ENCODE measurements at regions not wholly inside any gene's neighbourhood (a gene's known extent, or its start where the extent isn't known, plus 50 kb on each side); places are given as distances from the start of the nearest gene placed in this dataset.
"Not testable (repeated sequence)": the region's sequence is repeated elsewhere in the genome, so short reads cannot be mapped to it uniquely, and the experiment has no call there.

- intact Hi-C loops (cut with micrococcal nuclease; ENCODE audit: unreplicated experiment); H3K27ac ChIP-seq (ENCODE audit: low read depth, low read length, poor library complexity, severe bottlenecking); CTCF ChIA-PET; H3K4me1 ChIP-seq (ENCODE audit: insufficient read depth, low read length, poor library complexity, severe bottlenecking); H3K36me3 ChIP-seq (ENCODE audit: insufficient read depth, low read length, poor library complexity, severe bottlenecking); BruUV-seq (replicated peaks); DNase-seq (ENCODE audit: low spot score); H3K27me3 ChIP-seq (replicated peaks; ENCODE audit: insufficient read depth, low read depth, low read length, poor library complexity); H3K9me3 ChIP-seq (ENCODE audit: low read depth, low read length, poor library complexity, severe bottlenecking); H3K4me3 ChIP-seq (ENCODE audit: low read depth, low read length, poor library complexity, severe bottlenecking); POLR2A ChIA-PET (ENCODE audit: low non-redundant PET): not testable (repeated sequence)
These were observed 64.0 kb upstream of the SSTR4 start for GRCh38 chr20:22971077-22971476.

- Histone ChIP-seq H3K4me1 (ENCODE audit: insufficient read depth, low read length, poor library complexity, severe bottlenecking) (no peaks in the 10 kb centered on the region), H3K27ac (ENCODE audit: low read depth, low read length, poor library complexity, severe bottlenecking) (no peak overlapping the region), H3K36me3 (ENCODE audit: insufficient read depth, low read length, poor library complexity, severe bottlenecking) (no peaks in the 10 kb centered on the region), H3K27me3 (replicated peaks; ENCODE audit: insufficient read depth, low read depth, low read length, poor library complexity) (peaks cover 8% of the 10 kb centered on the region), H3K9me3 (ENCODE audit: low read depth, low read length, poor library complexity, severe bottlenecking) (no peaks in the 10 kb centered on the region), H3K4me3 (ENCODE audit: low read depth, low read length, poor library complexity, severe bottlenecking) (no peak overlapping the region)
- ChIA-PET POLR2A (ENCODE audit: low non-redundant PET) (no interaction called here), CTCF (no interaction called here)
- no TSS peak for BruUV-seq (replicated peaks)
- intact Hi-C loops (cut with micrococcal nuclease; ENCODE audit: unreplicated experiment): no loop called here
- TF ChIP-seq EZH2 (IDR thresholded peaks at IDR 0.05; ENCODE audit: borderline replicate concordance, low read depth, low read length, poor library complexity, severe bottlenecking) (no peak), CTCF (conservative IDR thresholded peaks at IDR 0.05; ENCODE audit: low read depth, low read length) (peak; percentile 44)
- DNase-seq (ENCODE audit: low spot score): peak; percentile 5
These were observed 60.8 kb upstream of the SSTR4 start for GRCh38 chr20:22974354-22974753.

- no peak overlapping the region for H3K27ac ChIP-seq (ENCODE audit: low read depth, low read length, poor library complexity, severe bottlenecking)
- peaks cover 12% of the 10 kb centered on the region for H3K27me3 ChIP-seq (replicated peaks; ENCODE audit: insufficient read depth, low read depth, low read length, poor library complexity)
- H3K36me3 ChIP-seq (ENCODE audit: insufficient read depth, low read length, poor library complexity, severe bottlenecking): no peaks in the 10 kb centered on the region
- intact Hi-C loops (cut with micrococcal nuclease; ENCODE audit: unreplicated experiment): no loop called here
- DNase-seq (ENCODE audit: low spot score): no peak
- no peaks in the 10 kb centered on the region for H3K9me3 ChIP-seq (ENCODE audit: low read depth, low read length, poor library complexity, severe bottlenecking)
- no peak for TF ChIP-seq EZH2 (IDR thresholded peaks at IDR 0.05; ENCODE audit: borderline replicate concordance, low read depth, low read length, poor library complexity, severe bottlenecking)
- TF ChIP-seq CTCF (conservative IDR thresholded peaks at IDR 0.05; ENCODE audit: low read depth, low read length): no peak
- no peaks in the 10 kb centered on the region for H3K4me1 ChIP-seq (ENCODE audit: insufficient read depth, low read length, poor library complexity, severe bottlenecking)
- H3K4me3 ChIP-seq (ENCODE audit: low read depth, low read length, poor library complexity, severe bottlenecking): no peak overlapping the region
- no TSS peak for BruUV-seq (replicated peaks)
- CTCF ChIA-PET: no interaction called here
- POLR2A ChIA-PET (ENCODE audit: low non-redundant PET): no interaction called here
These were observed 57.9 kb upstream of the SSTR4 start for GRCh38 chr20:22977047-22977785.

GRCh38 chr20:22984008-22984407, 51.1 kb upstream of the SSTR4 start:
- H3K4me3 ChIP-seq (ENCODE audit: low read depth, low read length, poor library complexity, severe bottlenecking): no peak overlapping the region
- no TSS peak for BruUV-seq (replicated peaks)

More at GRCh38 chr20:22984008-22984407, 51.1 kb upstream of the SSTR4 start:
- Histone ChIP-seq H3K27ac (ENCODE audit: low read depth, low read length, poor library complexity, severe bottlenecking) (no peak overlapping the region), H3K9me3 (ENCODE audit: low read depth, low read length, poor library complexity, severe bottlenecking) (no peaks in the 10 kb centered on the region), H3K27me3 (replicated peaks; ENCODE audit: insufficient read depth, low read depth, low read length, poor library complexity) (peaks cover 25% of the 10 kb centered on the region), H3K36me3 (ENCODE audit: insufficient read depth, low read length, poor library complexity, severe bottlenecking) (no peaks in the 10 kb centered on the region), H3K4me1 (ENCODE audit: insufficient read depth, low read length, poor library complexity, severe bottlenecking) (no peaks in the 10 kb centered on the region)
- intact Hi-C loops (cut with micrococcal nuclease; ENCODE audit: unreplicated experiment): no loop called here
- TF ChIP-seq EZH2 (IDR thresholded peaks at IDR 0.05; ENCODE audit: borderline replicate concordance, low read depth, low read length, poor library complexity, severe bottlenecking) (no peak), CTCF (conservative IDR thresholded peaks at IDR 0.05; ENCODE audit: low read depth, low read length) (no peak)
- ChIA-PET POLR2A (ENCODE audit: low non-redundant PET) (no interaction called here), CTCF (no interaction called here)
- no peak for DNase-seq (ENCODE audit: low spot score)
